ENCODE measurements at regions not wholly inside any gene's neighbourhood (a gene's known extent, or its start where the extent isn't known, plus 50 kb on each side); places are given as distances from the start of the nearest gene placed in this dataset.
A peak's percentile ranks its signal among the peaks of the same experiment; 100 is the strongest.

- Histone ChIP-seq H3K4me1 (ENCODE audit: control insufficient read depth, insufficient read depth, low read depth, low read length) (no peaks in the 10 kb centered on the region), H3K27ac (ENCODE audit: low read length, poor library complexity, severe bottlenecking) (no peak overlapping the region), H3K14ac (ENCODE audit: low read length in 2 of 2) (no peak overlapping the region), H2BK5ac (ENCODE audit: low read depth, low read length, poor library complexity, severe bottlenecking) (no peak overlapping the region), H3K18ac (ENCODE audit: low read depth in 1 of 2, low read length in 2 of 2) (no peak overlapping the region), H2BK12ac (ENCODE audit: low read length in 2 of 2) (no peak overlapping the region), H2BK120ac (ENCODE audit: low read depth, low read length) (no peak overlapping the region), H2BK15ac (ENCODE audit: low read depth, poor library complexity, severe bottlenecking) (no peak overlapping the region), H3K9ac (ENCODE audit: low read length) (peak overlapping the region; percentile 14), H3K4me3 (ENCODE audit: insufficient read depth in 1 of 2, low read depth in 1 of 2, low read length in 2 of 2) (no peak overlapping the region), H2AFZ (ENCODE audit: low read depth, low read length) (no peak overlapping the region), H4K91ac (ENCODE audit: low read length) (no peak overlapping the region), H2AK5ac (ENCODE audit: low read length, severe bottlenecking) (no peak overlapping the region), H3K9me3 (ENCODE audit: control insufficient read depth, low read length) (peaks cover 22% of the 10 kb centered on the region), H3K36me3 (ENCODE audit: control insufficient read depth in 1 of 2, insufficient read depth in 2 of 2, low read depth in 1 of 2, low read length in 2 of 2) (no peaks in the 10 kb centered on the region), H3K4ac (ENCODE audit: low read depth in 1 of 2, low read length in 2 of 2) (no peak overlapping the region), H3K4me2 (ENCODE audit: low read length, poor library complexity, severe bottlenecking) (no peak overlapping the region), H3K23ac (ENCODE audit: low read length in 2 of 2) (no peak overlapping the region), H4K8ac (ENCODE audit: low read length) (no peak overlapping the region), H3K79me1 (replicated peaks; ENCODE audit: low read length, poor library complexity, severe bottlenecking) (no peaks in the 10 kb centered on the region), H3K27me3 (ENCODE audit: control insufficient read depth in 1 of 2, insufficient read depth in 1 of 2, low read length in 2 of 2) (no peaks in the 10 kb centered on the region)
- 60% methylated on average over 2 of the region's 5 CpGs for WGBS
- peak; percentile 55 for DNase-seq
These were observed 376.4 kb downstream of the PLPP3 start for GRCh38 chr1:56202796-56203492.

- Histone ChIP-seq H3K4ac (ENCODE audit: low read depth in 1 of 2, low read length in 2 of 2) (no peak overlapping the region), H3K4me1 (ENCODE audit: control insufficient read depth, insufficient read depth, low read depth, low read length) (no peaks in the 10 kb centered on the region), H3K9me3 (ENCODE audit: control insufficient read depth, low read length) (peaks cover 15% of the 10 kb centered on the region), H3K27ac (ENCODE audit: low read length, poor library complexity, severe bottlenecking) (no peak overlapping the region), H3K23ac (ENCODE audit: low read length in 2 of 2) (no peak overlapping the region), H2BK15ac (ENCODE audit: low read depth, poor library complexity, severe bottlenecking) (no peak overlapping the region), H3K36me3 (ENCODE audit: control insufficient read depth in 1 of 2, insufficient read depth in 2 of 2, low read depth in 1 of 2, low read length in 2 of 2) (no peaks in the 10 kb centered on the region), H3K18ac (ENCODE audit: low read depth in 1 of 2, low read length in 2 of 2) (no peak overlapping the region), H2AFZ (ENCODE audit: low read depth, low read length) (no peak overlapping the region), H3K4me3 (ENCODE audit: insufficient read depth in 1 of 2, low read depth in 1 of 2, low read length in 2 of 2) (no peak overlapping the region), H3K27me3 (ENCODE audit: control insufficient read depth in 1 of 2, insufficient read depth in 1 of 2, low read length in 2 of 2) (no peaks in the 10 kb centered on the region), H3K14ac (ENCODE audit: low read length in 2 of 2) (no peak overlapping the region), H4K8ac (ENCODE audit: low read length) (no peak overlapping the region), H3K9ac (ENCODE audit: low read length) (no peak overlapping the region), H2BK5ac (ENCODE audit: low read depth, low read length, poor library complexity, severe bottlenecking) (no peak overlapping the region), H4K91ac (ENCODE audit: low read length) (no peak overlapping the region), H3K79me1 (replicated peaks; ENCODE audit: low read length, poor library complexity, severe bottlenecking) (no peaks in the 10 kb centered on the region), H2AK5ac (ENCODE audit: low read length, severe bottlenecking) (no peak overlapping the region), H2BK120ac (ENCODE audit: low read depth, low read length) (no peak overlapping the region), H2BK12ac (ENCODE audit: low read length in 2 of 2) (no peak overlapping the region), H3K4me2 (ENCODE audit: low read length, poor library complexity, severe bottlenecking) (no peak overlapping the region)
- 100% methylated on average over 1 of the region's 2 CpGs for WGBS
- DNase-seq: peak; percentile 2
These were observed 377.2 kb downstream of the PLPP3 start for GRCh38 chr1:56202186-56202585.

- Histone ChIP-seq H3K14ac (ENCODE audit: low read length in 2 of 2) (no peak overlapping the region), H3K36me3 (ENCODE audit: control insufficient read depth in 1 of 2, insufficient read depth in 2 of 2, low read depth in 1 of 2, low read length in 2 of 2) (no peaks in the 10 kb centered on the region), H3K4me2 (ENCODE audit: low read length, poor library complexity, severe bottlenecking) (no peak overlapping the region), H4K8ac (ENCODE audit: low read length) (no peak overlapping the region), H3K9me3 (ENCODE audit: control insufficient read depth, low read length) (peaks cover 2% of the 10 kb centered on the region), H2BK12ac (ENCODE audit: low read length in 2 of 2) (no peak overlapping the region), H4K91ac (ENCODE audit: low read length) (no peak overlapping the region), H2AFZ (ENCODE audit: low read depth, low read length) (no peak overlapping the region), H2BK15ac (ENCODE audit: low read depth, poor library complexity, severe bottlenecking) (no peak overlapping the region), H3K9ac (ENCODE audit: low read length) (peak overlapping the region; percentile 46), H3K4me1 (ENCODE audit: control insufficient read depth, insufficient read depth, low read depth, low read length) (no peaks in the 10 kb centered on the region), H3K27ac (ENCODE audit: low read length, poor library complexity, severe bottlenecking) (no peak overlapping the region), H2AK5ac (ENCODE audit: low read length, severe bottlenecking) (no peak overlapping the region), H3K23ac (ENCODE audit: low read length in 2 of 2) (no peak overlapping the region), H2BK120ac (ENCODE audit: low read depth, low read length) (no peak overlapping the region), H3K4ac (ENCODE audit: low read depth in 1 of 2, low read length in 2 of 2) (no peak overlapping the region), H2BK5ac (ENCODE audit: low read depth, low read length, poor library complexity, severe bottlenecking) (no peak overlapping the region), H3K18ac (ENCODE audit: low read depth in 1 of 2, low read length in 2 of 2) (no peak overlapping the region), H3K4me3 (ENCODE audit: insufficient read depth in 1 of 2, low read depth in 1 of 2, low read length in 2 of 2) (no peak overlapping the region), H3K79me1 (replicated peaks; ENCODE audit: low read length, poor library complexity, severe bottlenecking) (no peaks in the 10 kb centered on the region), H3K27me3 (ENCODE audit: control insufficient read depth in 1 of 2, insufficient read depth in 1 of 2, low read length in 2 of 2) (no peaks in the 10 kb centered on the region)
- 98% methylated on average over 2 of the region's 2 CpGs for WGBS
- DNase-seq: no peak
These were observed 378.5 kb downstream of the PLPP3 start for GRCh38 chr1:56200896-56201295.

GRCh38 chr1:56200442-56200841 lies 378.9 kb downstream of the PLPP3 start:
- Histone ChIP-seq H3K9me3 (ENCODE audit: control insufficient read depth, low read length) (no peaks in the 10 kb centered on the region), H3K27me3 (ENCODE audit: control insufficient read depth in 1 of 2, insufficient read depth in 1 of 2, low read length in 2 of 2) (no peaks in the 10 kb centered on the region), H3K36me3 (ENCODE audit: control insufficient read depth in 1 of 2, insufficient read depth in 2 of 2, low read depth in 1 of 2, low read length in 2 of 2) (no peaks in the 10 kb centered on the region), H2BK120ac (ENCODE audit: low read depth, low read length) (no peak overlapping the region), H3K79me1 (replicated peaks; ENCODE audit: low read length, poor library complexity, severe bottlenecking) (no peaks in the 10 kb centered on the region), H3K4me3 (ENCODE audit: insufficient read depth in 1 of 2, low read depth in 1 of 2, low read length in 2 of 2) (no peak overlapping the region), H3K23ac (ENCODE audit: low read length in 2 of 2) (no peak overlapping the region), H2BK5ac (ENCODE audit: low read depth, low read length, poor library complexity, severe bottlenecking) (no peak overlapping the region), H2AK5ac (ENCODE audit: low read length, severe bottlenecking) (no peak overlapping the region), H3K18ac (ENCODE audit: low read depth in 1 of 2, low read length in 2 of 2) (no peak overlapping the region), H3K14ac (ENCODE audit: low read length in 2 of 2) (no peak overlapping the region), H2BK12ac (ENCODE audit: low read length in 2 of 2) (no peak overlapping the region), H3K4me1 (ENCODE audit: control insufficient read depth, insufficient read depth, low read depth, low read length) (no peaks in the 10 kb centered on the region), H4K91ac (ENCODE audit: low read length) (no peak overlapping the region), H3K4me2 (ENCODE audit: low read length, poor library complexity, severe bottlenecking) (no peak overlapping the region), H2AFZ (ENCODE audit: low read depth, low read length) (no peak overlapping the region), H3K9ac (ENCODE audit: low read length) (peak overlapping the region; percentile 46), H2BK15ac (ENCODE audit: low read depth, poor library complexity, severe bottlenecking) (no peak overlapping the region), H3K27ac (ENCODE audit: low read length, poor library complexity, severe bottlenecking) (no peak overlapping the region), H3K4ac (ENCODE audit: low read depth in 1 of 2, low read length in 2 of 2) (no peak overlapping the region), H4K8ac (ENCODE audit: low read length) (no peak overlapping the region)
- peak; percentile 45 for DNase-seq
- 75% methylated on average over 4 of the region's 4 CpGs for WGBS
